ENCODE measurements at regions not wholly inside any gene's neighbourhood (a gene's known extent, or its start where the extent isn't known, plus 50 kb on each side); places are given as distances from the start of the nearest gene placed in this dataset.

- DNase-seq (ENCODE audit: low spot score) = no peak
Measured at GRCh38 chr22:48248901-48249455, 1486.5 kb downstream of the TBC1D22A start.

- DNase-seq (ENCODE audit: low spot score) = no peak
Measured at GRCh38 chr22:48247829-48248228, 1485.4 kb downstream of the TBC1D22A start.

GRCh38 chr22:48245196-48245485 lies 1482.7 kb downstream of the TBC1D22A start:
- no peak for DNase-seq (ENCODE audit: low spot score)

- DNase-seq (ENCODE audit: low spot score) = no peak
Measured at GRCh38 chr22:48244388-48245195, 1482.1 kb downstream of the TBC1D22A start.

- DNase-seq (ENCODE audit: low spot score) = no peak
Measured at GRCh38 chr22:48242461-48242864, 1480.0 kb downstream of the TBC1D22A start.

GRCh38 chr22:48241658-48242057 lies 1479.2 kb downstream of the TBC1D22A start:
- DNase-seq (ENCODE audit: low spot score) = no peak

- DNase-seq (ENCODE audit: low spot score) = no peak
Measured at GRCh38 chr22:48240935-48241230, 1478.4 kb downstream of the TBC1D22A start.

GRCh38 chr22:48240148-48240934 lies 1477.9 kb downstream of the TBC1D22A start:
- DNase-seq (ENCODE audit: low spot score) = no peak

- no peak for DNase-seq (ENCODE audit: low spot score)
Measured at GRCh38 chr22:48239461-48240147, 1477.2 kb downstream of the TBC1D22A start.

- no peak for DNase-seq (ENCODE audit: low spot score)
Measured at GRCh38 chr22:48238966-48239365, 1476.5 kb downstream of the TBC1D22A start.

GRCh38 chr22:48238284-48238915 lies 1476.0 kb downstream of the TBC1D22A start:
- DNase-seq (ENCODE audit: low spot score) = no peak

GRCh38 chr22:48237466-48238283 lies 1475.2 kb downstream of the TBC1D22A start:
- no peak for DNase-seq (ENCODE audit: low spot score)

- DNase-seq (ENCODE audit: low spot score) = no peak
Measured at GRCh38 chr22:48236261-48236660, 1473.8 kb downstream of the TBC1D22A start.

- no peak for DNase-seq (ENCODE audit: low spot score)
Measured at GRCh38 chr22:48235744-48236143, 1473.3 kb downstream of the TBC1D22A start.

GRCh38 chr22:48234011-48234410 lies 1471.6 kb downstream of the TBC1D22A start:
- DNase-seq (ENCODE audit: low spot score) = no peak

- no peak for DNase-seq (ENCODE audit: low spot score)
Measured at GRCh38 chr22:48233586-48233985, 1471.1 kb downstream of the TBC1D22A start.

- no peak for DNase-seq (ENCODE audit: low spot score)
Measured at GRCh38 chr22:48228468-48228867, 1466.0 kb downstream of the TBC1D22A start.

GRCh38 chr22:48227341-48228018 lies 1465.0 kb downstream of the TBC1D22A start:
- no peak for DNase-seq (ENCODE audit: low spot score)

GRCh38 chr22:48226026-48227013 lies 1463.9 kb downstream of the TBC1D22A start:
- DNase-seq (ENCODE audit: low spot score) = no peak

Measured in H4 (cell line).